Gastroesophageal sphincter (tissue), 4 donors: ENCODE measurements at regions not wholly inside any gene's neighbourhood (a gene's known extent, or its start where the extent isn't known, plus 50 kb on each side); places are given as distances from the start of the nearest gene placed in this dataset.

Source experiments
- ATAC-seq: fragments of 150-250 bp; one replicate; pipeline ENCODE4 v1.9.1; 2016; ENCODE audit warnings: mild to moderate bottlenecking, moderate library complexity
- H3K27ac ChIP-seq, 4 donors: fragments of 200-600 bp; sonication (generic) in 3 of 4; 1 replicate in 3 of 4; 2 replicates in 1 of 4; pipeline ENCODE4 v1.5.1; 2016 to 2019
- H3K27me3 ChIP-seq: fragments of 200-600 bp; sonication (generic); one replicate; pipeline ENCODE4 v1.5.1; 2019
- H3K36me3 ChIP-seq, 2 donors: fragments of 200-600 bp; sonication (generic); one replicate each; pipeline ENCODE4 v1.5.1; 2019; ENCODE audit warnings: control low read depth in 1 of 2
- H3K4me1 ChIP-seq, 3 donors: fragments of 200-600 bp; sonication (generic); 1 replicate in 2 of 3; 2 replicates in 1 of 3; pipeline ENCODE4 v1.5.1; 2016 to 2019; ENCODE audit warnings: control low read depth in 2 of 3
- H3K4me3 ChIP-seq, 2 donors: fragments of 200-600 bp; sonication (generic); one replicate each; pipeline ENCODE4 v1.5.1; 2019; ENCODE audit warnings: mild to moderate bottlenecking in 1 of 2, moderate library complexity in 1 of 2
- H3K9me3 ChIP-seq, 3 donors: fragments of 200-600 bp; sonication (generic); one replicate each; pipeline ENCODE4 v1.5.1; 2017 to 2019; ENCODE audit warnings: control low read depth in 2 of 3
- EP300 ChIP-seq: sonication (generic); formaldehyde crosslinking; IDR thresholded peaks from one replicate; pipeline ENCODE4 v1.6.1; 2017; ENCODE audit warnings: antibody characterized with exemption, mild to moderate bottlenecking
- POLR2A ChIP-seq, 2 donors: fragments of 450-650 bp; IDR thresholded peaks; one replicate each; pipeline ENCODE4 v1.6.1; 2017; ENCODE audit warnings: antibody characterized with exemption in 2 of 2, mild to moderate bottlenecking in 2 of 2, moderate library complexity in 1 of 2
- POLR2AphosphoS5 ChIP-seq: sonication (generic); formaldehyde crosslinking; IDR thresholded peaks from one replicate; pipeline ENCODE4 v1.6.1; 2017; ENCODE audit warnings: antibody characterized with exemption
- WGBS, 2 donors: methylation state at CpG; one replicate each; pipeline ENCODE4 v1.1.5; 2018; ENCODE audit warnings: low coverage in 1 of 2; 5-methylcytosine and 5-hydroxymethylcytosine counted together
- TF ChIP-seq, protein P1 (sequence below), 4 experiments: fragments of 200-600 bp in 2 of 4; fragments of 450-650 bp in 2 of 4; sonication (generic) in 1 of 4; IDR thresholded peaks; one replicate each; pipeline ENCODE4 v1.5.1; 2017 to 2019; ENCODE audit warnings: antibody characterized with exemption in 4 of 4, mild to moderate bottlenecking in 2 of 4, moderate library complexity in 2 of 4

DNA sequence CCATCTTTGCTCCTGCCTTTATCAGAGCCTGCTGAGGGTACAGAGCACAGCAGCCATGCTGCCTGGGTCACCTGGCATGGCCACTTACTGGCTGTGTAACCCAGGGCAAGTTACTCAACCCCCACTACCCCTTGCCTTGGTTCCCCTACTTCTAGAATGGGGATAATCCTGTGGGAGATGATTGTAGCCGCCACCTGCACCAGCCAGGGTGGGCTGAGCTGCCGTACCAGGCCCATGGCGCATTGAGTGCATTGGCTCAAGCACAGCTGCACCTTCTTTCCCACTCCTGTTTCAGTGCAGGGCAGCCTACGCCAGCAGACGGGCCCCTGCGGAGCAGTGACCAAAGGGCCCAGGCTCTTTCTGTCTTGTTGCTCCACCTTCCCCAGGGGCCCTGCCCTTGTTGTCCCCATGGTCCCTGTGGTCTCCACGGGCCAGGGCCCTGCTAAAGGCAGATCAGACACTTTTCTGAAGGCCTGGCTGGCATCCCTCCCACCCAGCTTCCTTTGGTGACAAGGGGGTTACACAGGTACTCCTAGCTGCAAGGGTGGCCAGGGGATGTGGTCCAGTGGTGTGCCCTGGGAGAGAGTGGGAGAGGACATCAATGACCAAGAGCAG is 159.4 kb upstream of the MLN start:
- TF ChIP-seq, protein P1, sequence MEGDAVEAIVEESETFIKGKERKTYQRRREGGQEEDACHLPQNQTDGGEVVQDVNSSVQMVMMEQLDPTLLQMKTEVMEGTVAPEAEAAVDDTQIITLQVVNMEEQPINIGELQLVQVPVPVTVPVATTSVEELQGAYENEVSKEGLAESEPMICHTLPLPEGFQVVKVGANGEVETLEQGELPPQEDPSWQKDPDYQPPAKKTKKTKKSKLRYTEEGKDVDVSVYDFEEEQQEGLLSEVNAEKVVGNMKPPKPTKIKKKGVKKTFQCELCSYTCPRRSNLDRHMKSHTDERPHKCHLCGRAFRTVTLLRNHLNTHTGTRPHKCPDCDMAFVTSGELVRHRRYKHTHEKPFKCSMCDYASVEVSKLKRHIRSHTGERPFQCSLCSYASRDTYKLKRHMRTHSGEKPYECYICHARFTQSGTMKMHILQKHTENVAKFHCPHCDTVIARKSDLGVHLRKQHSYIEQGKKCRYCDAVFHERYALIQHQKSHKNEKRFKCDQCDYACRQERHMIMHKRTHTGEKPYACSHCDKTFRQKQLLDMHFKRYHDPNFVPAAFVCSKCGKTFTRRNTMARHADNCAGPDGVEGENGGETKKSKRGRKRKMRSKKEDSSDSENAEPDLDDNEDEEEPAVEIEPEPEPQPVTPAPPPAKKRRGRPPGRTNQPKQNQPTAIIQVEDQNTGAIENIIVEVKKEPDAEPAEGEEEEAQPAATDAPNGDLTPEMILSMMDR (IDR thresholded peaks at IDR 0.05) = no peak
- TF ChIP-seq EP300 = no peak
- TF ChIP-seq POLR2AphosphoS5 = no peak
- no peak for TF ChIP-seq POLR2A (IDR thresholded peaks at IDR 0.05)
- H3K36me3 ChIP-seq = no peaks in the 10 kb centered on the region
- 100% methylated on average over 1 to 2 of the region's 7 CpGs for WGBS, 2 donors
- peaks cover 77% of the 10 kb centered on the region for H3K27me3 ChIP-seq
- peaks cover 0 to 22% (median 0%) of the 10 kb centered on the region in 3 donors for H3K9me3 ChIP-seq
- H3K27ac ChIP-seq = no peak overlapping the region
- no peaks in the 10 kb centered on the region for H3K4me1 ChIP-seq
- ATAC-seq = no peak
- no peak overlapping the region for H3K4me3 ChIP-seq

DNA sequence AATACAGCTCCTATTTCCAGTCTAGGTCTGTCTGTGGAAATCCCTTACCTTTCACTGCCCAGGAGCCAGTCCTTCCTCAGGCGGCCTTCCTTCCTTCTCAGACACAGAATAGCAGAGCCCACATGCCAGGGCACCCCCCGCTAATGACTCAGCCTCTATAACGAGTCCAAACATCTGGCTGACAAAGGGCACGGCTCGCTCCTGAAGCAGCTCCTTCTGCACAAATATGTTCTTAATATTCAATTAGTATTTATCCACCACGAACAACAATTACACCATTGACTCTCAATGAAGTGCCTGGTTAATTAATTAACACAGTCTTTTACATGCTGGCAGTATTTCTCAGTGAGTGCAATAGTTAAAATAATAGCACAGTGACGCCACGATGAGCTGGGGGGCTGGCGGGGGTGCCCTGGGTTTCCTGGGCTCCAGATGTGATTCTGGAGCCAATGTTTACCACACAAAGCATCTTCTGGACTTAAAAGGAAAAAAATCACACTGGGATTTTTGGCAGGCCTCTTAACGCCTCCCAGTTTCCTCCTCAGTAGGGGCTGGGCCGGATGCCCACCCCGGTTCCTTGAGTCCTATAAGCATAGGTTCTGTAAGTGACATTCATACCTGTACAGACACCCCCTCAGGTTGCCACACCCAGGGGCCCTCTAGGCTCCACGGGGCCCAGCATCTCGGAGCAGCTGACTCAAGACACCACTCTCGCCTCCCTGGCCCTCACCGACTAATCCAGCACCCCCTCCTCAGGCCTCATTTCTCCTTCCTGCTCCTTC is 158.6 kb upstream of the MLN start:
- H3K36me3 ChIP-seq = no peaks in the 10 kb centered on the region
- H3K27ac ChIP-seq = no peak overlapping the region
- H3K4me3 ChIP-seq = no peak overlapping the region
- WGBS, 2 donors = 45 to 69% methylated on average over 7 to 13 of the region's 16 CpGs
- no peaks in the 10 kb centered on the region for H3K4me1 ChIP-seq
- no peak for ATAC-seq
- H3K9me3 ChIP-seq = peaks cover 0 to 22% (median 0%) of the 10 kb centered on the region in 3 donors
- TF ChIP-seq EP300 = no peak
- no peak for TF ChIP-seq POLR2A (IDR thresholded peaks at IDR 0.05)
- no peak for TF ChIP-seq POLR2AphosphoS5
- TF ChIP-seq, protein P1 (IDR thresholded peaks at IDR 0.05) = no peak
- peaks cover 70% of the 10 kb centered on the region for H3K27me3 ChIP-seq

DNA sequence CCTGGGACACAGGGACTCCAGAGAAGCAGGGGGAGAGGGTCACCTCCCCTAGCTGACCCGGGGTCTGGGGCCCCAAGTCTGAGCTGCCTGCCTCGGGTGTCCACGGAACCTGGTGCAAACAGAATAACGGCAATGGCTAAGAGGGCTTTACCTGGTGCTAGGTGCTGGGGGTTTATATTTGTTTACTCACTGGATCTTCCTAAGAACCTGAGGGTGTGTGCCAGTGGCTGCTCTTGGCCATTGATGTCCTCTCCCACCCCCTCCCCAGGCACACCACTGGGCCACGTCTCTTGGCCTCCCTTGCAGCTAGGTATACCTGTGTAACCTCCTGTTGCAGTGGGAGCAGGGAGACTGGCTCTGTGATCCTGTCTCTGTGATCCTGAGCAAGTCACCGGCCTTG is 157.9 kb upstream of the MLN start:
- no peak for ATAC-seq
- no peak overlapping the region for H3K27ac ChIP-seq
- H3K4me1 ChIP-seq = no peaks in the 10 kb centered on the region
- no peak overlapping the region for H3K4me3 ChIP-seq
- TF ChIP-seq, protein P1 (IDR thresholded peaks at IDR 0.05) = no peak
- TF ChIP-seq POLR2AphosphoS5 = no peak
- no peak for TF ChIP-seq POLR2A (IDR thresholded peaks at IDR 0.05)
- no peak for TF ChIP-seq EP300
- H3K36me3 ChIP-seq = no peaks in the 10 kb centered on the region
- H3K27me3 ChIP-seq = peaks cover 63% of the 10 kb centered on the region
- 82 to 89% methylated on average over 3 of the region's 6 CpGs for WGBS, 2 donors
- peaks cover 0 to 22% (median 0%) of the 10 kb centered on the region in 3 donors for H3K9me3 ChIP-seq

DNA sequence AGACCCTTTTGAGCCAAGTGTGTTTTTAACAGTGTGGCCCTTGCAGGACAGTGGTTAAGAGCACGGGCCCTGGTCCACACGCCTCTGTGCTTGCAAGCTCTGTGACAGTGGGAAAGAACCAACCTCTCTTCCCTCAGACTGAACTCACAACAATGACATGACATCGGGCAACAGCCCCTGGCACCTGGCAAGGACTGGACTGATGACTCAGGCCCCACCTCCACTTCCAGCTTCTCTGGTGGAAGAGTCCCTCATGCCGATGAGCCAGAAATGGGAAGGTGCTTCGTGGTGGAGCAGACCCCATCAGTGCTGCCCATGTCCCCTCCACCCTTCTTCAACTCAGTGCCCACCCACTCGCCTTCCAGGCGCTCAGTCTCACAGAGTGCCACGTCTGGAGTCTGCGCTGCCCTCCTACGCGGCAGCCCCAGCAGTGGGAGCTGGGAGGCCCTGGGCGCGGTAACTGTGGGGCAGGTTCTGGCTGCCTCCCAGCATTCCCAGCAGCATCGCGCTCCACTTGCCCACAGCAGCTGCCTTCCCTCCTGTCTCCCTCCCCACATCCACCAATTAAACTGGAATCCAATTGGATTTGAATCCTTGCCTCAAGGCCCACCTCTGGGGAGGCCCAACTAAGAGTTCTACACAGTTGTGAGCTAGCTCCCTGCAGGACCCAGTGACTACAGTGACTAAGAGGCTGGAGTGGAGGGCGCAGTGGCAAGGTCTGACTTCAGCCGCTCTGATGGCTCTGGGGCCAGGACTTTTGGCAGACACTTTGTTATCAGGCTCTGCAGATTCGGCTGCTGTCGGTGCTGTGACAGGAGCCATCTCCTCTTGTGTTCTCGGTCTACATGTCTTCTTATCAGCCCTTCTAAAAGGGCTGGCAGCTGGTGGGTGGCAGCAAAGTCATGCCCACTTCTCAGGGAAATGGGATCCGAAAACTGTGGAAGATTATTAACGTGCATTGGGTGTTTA is 156.8 kb upstream of the MLN start:
- peaks cover 52% of the 10 kb centered on the region for H3K27me3 ChIP-seq
- H3K4me3 ChIP-seq = no peak overlapping the region
- WGBS, 2 donors = 82 to 100% methylated on average over 1 to 17 of the region's 22 CpGs
- no peak overlapping the region for H3K27ac ChIP-seq
- TF ChIP-seq POLR2A (IDR thresholded peaks at IDR 0.05) = no peak
- TF ChIP-seq EP300 = no peak
- TF ChIP-seq POLR2AphosphoS5 = no peak
- TF ChIP-seq, protein P1 (IDR thresholded peaks at IDR 0.05) = no peak
- peaks cover 0 to 22% (median 0%) of the 10 kb centered on the region in 3 donors for H3K9me3 ChIP-seq
- no peaks in the 10 kb centered on the region for H3K36me3 ChIP-seq
- no peaks in the 10 kb centered on the region for H3K4me1 ChIP-seq
- ATAC-seq = no peak
